IPS-NIHi11 (cell line): ENCODE measurements at regions not wholly inside any gene's neighbourhood (a gene's known extent, or its start where the extent isn't known, plus 50 kb on each side); places are given as distances from the start of the nearest gene placed in this dataset.
A peak's percentile ranks its signal among the peaks of the same experiment; 100 is the strongest.

Source experiments
- DNase-seq: peaks from one replicate; pipeline ENCODE4 v3.0.0; 2012; ENCODE audit warnings: mixed read lengths, low spot score

GRCh38 chr9:99326917-99327189 is 104.8 kb downstream of the SEC61B start:
- no peak for DNase-seq

- no peak for DNase-seq
Measured at GRCh38 chr9:99327667-99328066, 105.6 kb downstream of the SEC61B start.

- DNase-seq: no peak
Measured at GRCh38 chr9:99335280-99335679, 113.2 kb downstream of the SEC61B start.

- DNase-seq: no peak
Measured at GRCh38 chr9:99336005-99336404, 113.9 kb downstream of the SEC61B start.

DNA sequence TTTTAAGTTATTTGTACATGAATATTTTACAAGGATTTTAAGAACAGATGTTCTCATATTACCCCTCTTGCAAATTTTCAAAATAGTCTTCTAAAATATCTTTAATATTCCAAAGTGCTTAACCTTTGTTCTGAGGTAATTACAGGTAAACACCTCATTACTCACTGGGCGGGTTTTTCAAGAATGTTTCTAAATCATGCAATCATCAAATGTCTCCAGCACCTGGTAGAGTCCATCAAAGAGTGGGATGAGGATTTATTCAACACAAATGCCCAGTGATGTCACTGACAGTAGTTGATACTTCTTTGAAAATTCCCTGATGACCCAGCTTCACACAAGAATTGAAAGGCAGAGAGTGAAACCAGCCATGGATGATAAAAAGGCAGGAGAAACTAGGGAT is 114.4 kb downstream of the SEC61B start:
- DNase-seq: no peak

- DNase-seq: no peak
Measured at GRCh38 chr9:99340281-99340680, 118.2 kb downstream of the SEC61B start.

DNA sequence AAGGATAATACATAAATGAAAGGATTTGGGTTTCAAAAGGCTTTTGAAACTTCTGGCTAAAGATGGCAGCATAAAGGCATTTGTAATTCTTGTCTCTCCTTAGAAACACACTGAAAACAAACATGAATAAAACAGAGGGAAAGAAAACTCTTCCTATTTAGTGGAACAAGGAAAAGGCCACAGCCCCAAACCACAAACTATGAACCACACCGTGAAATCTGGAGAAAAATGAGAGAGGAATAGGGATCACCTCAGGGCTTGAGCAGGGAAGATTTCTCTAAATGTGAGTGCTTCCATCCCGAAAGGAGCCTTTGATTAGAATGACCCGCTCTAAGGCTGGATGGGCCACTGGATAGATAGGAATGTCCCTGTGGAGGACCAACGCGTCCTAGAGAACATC is 119.6 kb downstream of the SEC61B start:
- DNase-seq: no peak

- no peak for DNase-seq
Measured at GRCh38 chr9:99345451-99345850, 123.4 kb downstream of the SEC61B start.

DNA sequence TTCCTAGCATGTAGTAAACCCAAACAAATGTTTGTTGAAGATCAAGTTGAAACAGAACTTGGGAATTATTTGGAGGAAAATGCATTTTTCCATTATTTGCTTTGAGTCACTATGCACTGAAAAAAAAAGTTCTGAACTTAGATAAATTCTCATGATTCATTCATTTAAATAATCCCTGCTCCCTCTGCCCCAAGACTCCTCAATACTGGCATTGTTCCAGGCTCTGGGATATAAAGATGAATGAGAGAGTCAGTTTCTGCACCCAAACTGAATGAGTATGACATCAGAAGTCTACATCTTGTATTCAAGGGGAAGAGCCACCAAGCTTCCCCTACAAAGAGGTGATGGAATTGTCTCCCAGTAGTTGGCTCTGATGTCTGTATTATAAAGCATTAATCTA is 123.9 kb downstream of the SEC61B start:
- no peak for DNase-seq

DNA sequence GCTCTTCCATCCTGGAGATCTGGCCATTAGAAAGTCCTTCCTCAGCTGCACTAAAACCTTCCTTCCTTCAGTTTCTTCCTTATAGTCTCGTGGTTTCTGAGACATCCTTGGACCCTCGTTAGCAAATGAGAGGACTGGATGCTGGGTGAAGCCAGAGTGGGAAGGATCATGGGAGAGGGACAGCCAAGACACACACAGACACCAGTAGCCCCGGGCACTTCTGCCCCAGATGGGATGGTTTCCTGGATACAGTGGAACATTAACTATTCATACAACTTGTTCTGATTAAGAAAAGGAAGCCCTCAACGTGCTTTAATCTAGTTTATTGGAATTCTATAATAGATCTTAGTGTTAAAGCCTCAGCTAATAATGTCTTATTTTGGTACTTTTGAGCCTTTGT is 125.5 kb downstream of the SEC61B start:
- no peak for DNase-seq

GRCh38 chr9:99348289-99348688 is 126.2 kb downstream of the SEC61B start:
- DNase-seq: no peak

- DNase-seq: no peak
Measured at GRCh38 chr9:99349870-99350269, 127.8 kb downstream of the SEC61B start.

GRCh38 chr9:99350461-99350860 is 128.4 kb downstream of the SEC61B start:
- DNase-seq: no peak

GRCh38 chr9:99351647-99352046 is 129.6 kb downstream of the SEC61B start:
- peak; percentile 46 for DNase-seq

DNA sequence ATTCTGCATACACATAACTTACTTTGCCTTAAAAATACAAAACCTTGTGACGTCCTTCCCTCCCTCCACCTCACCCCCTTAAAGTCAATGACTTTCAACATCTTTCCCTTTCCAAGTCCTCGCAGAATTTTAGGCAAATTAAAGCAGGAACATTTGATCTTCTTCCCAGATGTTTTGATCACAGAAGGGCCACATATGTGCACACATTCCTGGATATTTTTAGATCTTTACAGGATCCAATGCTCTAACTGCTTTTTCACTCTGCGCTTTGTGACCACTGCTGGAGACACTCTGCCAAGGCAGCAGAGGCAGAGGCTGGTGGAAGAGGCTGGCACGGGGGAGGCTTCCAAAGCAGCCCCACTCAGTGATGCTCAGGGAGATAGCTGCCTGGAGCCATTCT is 130.7 kb downstream of the SEC61B start:
- no peak for DNase-seq

GRCh38 chr9:99353408-99353807 is 131.3 kb downstream of the SEC61B start:
- no peak for DNase-seq

DNA sequence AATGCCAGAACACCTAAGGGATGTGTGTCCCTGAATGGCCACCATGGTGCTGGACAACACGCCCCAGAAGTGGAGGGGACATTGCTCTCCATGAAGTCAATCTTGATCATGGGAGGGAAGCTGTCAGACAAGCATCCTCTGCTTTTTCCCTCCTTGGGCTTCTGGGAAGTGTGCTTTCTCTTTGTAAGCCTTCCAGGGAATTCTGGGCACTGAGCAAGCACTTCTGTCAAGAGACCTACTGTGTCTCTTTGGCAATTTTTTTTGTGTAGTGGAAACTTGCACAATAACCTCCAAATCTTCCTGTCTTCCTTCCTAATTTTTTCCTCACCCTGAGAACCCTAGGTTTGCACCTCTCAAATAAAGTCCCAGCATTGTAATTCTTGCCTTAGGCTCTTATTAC is 132.0 kb downstream of the SEC61B start:
- DNase-seq: no peak

GRCh38 chr9:99356512-99356971 is 134.5 kb downstream of the SEC61B start:
- no peak for DNase-seq

DNA sequence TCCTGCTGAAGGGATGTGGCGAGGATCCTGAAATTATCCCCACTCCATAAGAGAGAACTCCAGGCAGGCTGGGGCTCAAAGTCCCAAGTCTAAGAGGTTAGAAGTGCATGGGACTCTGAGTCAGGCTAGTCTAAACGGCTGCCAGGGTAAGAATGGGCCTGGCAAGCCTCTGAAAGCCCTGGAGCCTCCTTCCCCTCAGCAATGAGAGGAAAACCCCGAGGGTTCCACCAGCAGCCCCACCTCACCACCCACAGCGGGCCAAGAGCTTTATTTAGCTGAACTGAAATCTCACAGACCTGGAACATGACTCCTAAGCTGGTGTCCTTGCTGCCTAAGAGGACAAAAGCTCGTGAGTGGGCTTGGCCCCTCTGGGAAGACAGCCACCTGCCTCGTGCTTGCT is 135.5 kb downstream of the SEC61B start:
- DNase-seq: no peak

DNA sequence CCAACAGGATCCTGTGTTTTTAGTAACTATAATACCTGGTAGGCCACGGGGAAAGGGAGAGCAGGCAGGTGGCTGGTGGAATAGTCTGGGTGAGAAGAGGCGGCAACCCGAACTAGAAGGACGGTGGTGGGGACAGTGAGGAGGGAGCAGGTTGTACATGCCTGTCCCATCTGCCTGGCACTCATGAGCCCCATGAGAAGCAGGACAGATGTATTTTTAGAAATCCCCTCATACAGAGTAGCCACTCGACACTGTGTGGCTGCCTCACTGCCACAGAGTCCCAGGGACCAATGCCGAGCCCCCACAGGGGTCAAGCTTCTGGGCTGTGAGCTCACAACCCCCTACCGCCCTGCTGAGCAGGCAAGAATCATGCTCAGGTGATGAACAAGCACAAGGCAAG is 136.6 kb downstream of the SEC61B start:
- DNase-seq: no peak

DNA sequence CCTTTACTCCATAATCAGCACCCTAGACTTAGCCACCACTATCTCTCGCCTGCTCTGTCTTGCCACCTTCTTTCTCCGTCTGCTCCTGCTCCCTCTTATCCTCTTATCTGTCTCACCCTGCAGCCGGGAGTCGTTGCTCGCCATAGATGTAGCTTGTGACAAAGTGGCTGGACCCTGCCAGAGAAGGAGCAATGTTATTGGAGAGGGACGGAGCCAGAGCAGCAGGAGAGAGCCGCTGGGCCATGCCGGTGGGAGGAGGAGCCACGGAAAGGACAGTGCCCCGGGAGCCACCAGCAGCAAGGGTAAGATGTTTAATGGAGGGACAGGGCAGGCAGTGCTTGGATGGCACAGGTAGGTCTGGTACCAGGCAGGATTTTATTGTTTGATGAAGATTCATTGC is 137.3 kb downstream of the SEC61B start:
- no peak for DNase-seq

- no peak for DNase-seq
Measured at GRCh38 chr9:99360026-99360425, 137.9 kb downstream of the SEC61B start.

DNA sequence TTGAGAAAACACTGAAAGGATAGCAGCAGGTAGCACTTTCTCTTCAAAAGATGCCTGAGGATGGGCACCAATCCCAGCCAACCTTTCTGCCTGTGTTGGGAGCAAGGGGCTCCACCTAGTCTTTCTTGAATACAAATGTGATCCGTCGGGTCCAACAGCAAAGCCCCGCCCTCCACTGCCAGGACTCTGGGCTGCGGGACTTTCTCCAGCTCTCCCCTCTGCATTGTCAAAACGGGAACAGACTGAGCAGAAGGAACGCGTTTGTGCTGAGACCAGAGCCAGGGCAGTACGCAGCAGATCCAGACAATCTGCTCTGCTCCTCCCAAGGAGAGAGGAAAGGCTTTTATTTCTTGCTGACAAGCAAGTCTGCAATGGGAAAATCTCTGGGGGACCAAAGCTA is 139.7 kb downstream of the SEC61B start:
- DNase-seq: peak; percentile 52

DNA sequence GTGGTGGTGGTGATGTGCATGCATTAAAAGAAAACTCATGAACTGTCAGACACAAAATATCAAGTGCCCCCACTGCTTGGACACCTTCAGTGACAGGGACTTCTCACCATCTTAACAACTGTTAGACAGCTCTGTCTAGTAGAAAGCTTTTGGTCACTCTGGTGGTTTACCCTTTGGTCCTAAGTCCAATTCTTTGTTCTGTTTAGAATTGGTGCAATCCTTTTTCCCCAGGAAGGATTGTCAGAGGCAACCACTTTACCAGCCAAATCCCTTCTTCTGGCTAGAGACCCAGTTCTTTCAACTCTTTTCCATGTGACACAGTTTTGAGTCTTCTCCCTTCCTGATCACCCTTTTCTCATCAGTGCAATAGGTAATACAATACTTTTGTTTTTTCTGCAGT is 140.2 kb downstream of the SEC61B start:
- DNase-seq: no peak

DNA sequence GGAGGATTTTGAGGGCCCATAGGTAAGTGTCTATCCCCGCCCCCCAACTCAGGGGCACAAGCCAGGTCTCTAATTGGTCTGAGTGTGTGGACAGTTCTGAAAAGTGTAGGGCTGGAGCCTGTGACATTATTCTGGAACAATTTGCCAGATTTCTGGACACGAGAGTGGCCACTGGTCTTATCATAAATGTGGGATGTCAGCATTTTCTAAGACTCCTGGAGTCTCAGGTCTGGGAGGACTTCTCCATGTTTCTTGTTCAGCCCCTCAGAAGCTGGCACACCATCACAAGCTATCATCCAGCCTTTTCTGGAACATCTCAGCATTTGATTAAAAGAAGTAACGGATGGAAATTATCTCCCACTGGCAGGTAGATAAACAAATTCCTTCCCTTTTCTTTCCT is 141.4 kb downstream of the SEC61B start:
- DNase-seq: no peak
